OCI-LY1 (cell line): ENCODE measurements at regions not wholly inside any gene's neighbourhood (a gene's known extent, or its start where the extent isn't known, plus 50 kb on each side); places are given as distances from the start of the nearest gene placed in this dataset.

Source experiments
- EZH2 ChIP-seq: fragments of 200-600 bp; sonication (generic), shearing (Covaris generic); IDR thresholded peaks from 2 replicates; pipeline ENCODE4 v1.8.0; 2017; ENCODE audit warnings: borderline replicate concordance, mixed run types, mild to moderate bottlenecking, antibody characterized with exemption, low read length, moderate library complexity, mixed read lengths
- TF ChIP-seq, protein P1 (sequence below): fragments of 200-600 bp; sonication (generic), shearing (Covaris generic); IDR thresholded peaks from 2 replicates; pipeline ENCODE4 v1.5.1; 2017; ENCODE audit warnings: mild to moderate bottlenecking, antibody characterized with exemption, low read length, moderate library complexity, mixed read lengths

- TF ChIP-seq, protein P1, sequence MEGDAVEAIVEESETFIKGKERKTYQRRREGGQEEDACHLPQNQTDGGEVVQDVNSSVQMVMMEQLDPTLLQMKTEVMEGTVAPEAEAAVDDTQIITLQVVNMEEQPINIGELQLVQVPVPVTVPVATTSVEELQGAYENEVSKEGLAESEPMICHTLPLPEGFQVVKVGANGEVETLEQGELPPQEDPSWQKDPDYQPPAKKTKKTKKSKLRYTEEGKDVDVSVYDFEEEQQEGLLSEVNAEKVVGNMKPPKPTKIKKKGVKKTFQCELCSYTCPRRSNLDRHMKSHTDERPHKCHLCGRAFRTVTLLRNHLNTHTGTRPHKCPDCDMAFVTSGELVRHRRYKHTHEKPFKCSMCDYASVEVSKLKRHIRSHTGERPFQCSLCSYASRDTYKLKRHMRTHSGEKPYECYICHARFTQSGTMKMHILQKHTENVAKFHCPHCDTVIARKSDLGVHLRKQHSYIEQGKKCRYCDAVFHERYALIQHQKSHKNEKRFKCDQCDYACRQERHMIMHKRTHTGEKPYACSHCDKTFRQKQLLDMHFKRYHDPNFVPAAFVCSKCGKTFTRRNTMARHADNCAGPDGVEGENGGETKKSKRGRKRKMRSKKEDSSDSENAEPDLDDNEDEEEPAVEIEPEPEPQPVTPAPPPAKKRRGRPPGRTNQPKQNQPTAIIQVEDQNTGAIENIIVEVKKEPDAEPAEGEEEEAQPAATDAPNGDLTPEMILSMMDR, result no peak
- TF ChIP-seq EZH2, result no peak
Observed at GRCh38 chr11:113538451-113539412, 63.5 kb upstream of the DRD2 start.
